NOMO-1 treated with DMSO at 0.1 percent for 48 hours (cell line): ENCODE measurements at regions not wholly inside any gene's neighbourhood (a gene's known extent, or its start where the extent isn't known, plus 50 kb on each side); places are given as distances from the start of the nearest gene placed in this dataset.
"Not testable (repeated sequence)": the region's sequence is repeated elsewhere in the genome, so short reads cannot be mapped to it uniquely, and the experiment has no call there.

Experiments used
- DNase-seq: peaks from one replicate; lab custom pipeline; 2025; ENCODE audit not compliant: unreplicated experiment; lab: John Stamatoyannopoulos, UW

- DNase-seq, result no peak
Observed at GRCh38 chr10:55943403-55943802, 417.7 kb downstream of the ZWINT start.

- no peak for DNase-seq
Observed at GRCh38 chr10:55929291-55929690, 431.8 kb downstream of the ZWINT start.

- DNase-seq, result not testable (repeated sequence)
Observed at GRCh38 chr10:55899472-55900147, 461.4 kb downstream of the ZWINT start.

GRCh38 chr10:55897490-55897921 is 463.6 kb downstream of the ZWINT start:
- DNase-seq, result no peak

GRCh38 chr10:55892276-55892675 is 468.8 kb downstream of the ZWINT start:
- no peak for DNase-seq

GRCh38 chr10:55881588-55881987 is 479.5 kb downstream of the ZWINT start:
- no peak for DNase-seq

GRCh38 chr10:55873485-55873884 is 487.6 kb downstream of the ZWINT start:
- no peak for DNase-seq

GRCh38 chr10:55870186-55870585 is 490.9 kb downstream of the ZWINT start:
- DNase-seq, result no peak

GRCh38 chr10:55867848-55868247 is 493.2 kb downstream of the ZWINT start:
- no peak for DNase-seq

- DNase-seq, result no peak
Observed at GRCh38 chr10:55858730-55859129, 502.3 kb downstream of the ZWINT start.

- DNase-seq, result no peak
Observed at GRCh38 chr10:55852900-55853299, 508.2 kb downstream of the ZWINT start.

GRCh38 chr10:55837273-55837672 is 523.8 kb downstream of the ZWINT start:
- DNase-seq, result no peak

GRCh38 chr10:55822096-55822495 is 539.0 kb downstream of the ZWINT start:
- DNase-seq, result no peak

GRCh38 chr10:55820478-55820877 is 540.6 kb downstream of the ZWINT start:
- DNase-seq, result no peak

GRCh38 chr10:55820071-55820470 is 541.0 kb downstream of the ZWINT start:
- no peak for DNase-seq

GRCh38 chr10:55813451-55814170 is 547.4 kb downstream of the ZWINT start:
- no peak for DNase-seq

- DNase-seq, result no peak
Observed at GRCh38 chr10:55803055-55803454, 558.0 kb downstream of the ZWINT start.

GRCh38 chr10:55801353-55801661 is 559.8 kb downstream of the ZWINT start:
- DNase-seq, result no peak

- no peak for DNase-seq
Observed at GRCh38 chr10:55800602-55801352, 560.3 kb downstream of the ZWINT start.

- DNase-seq, result no peak
Observed at GRCh38 chr10:55793024-55793423, 568.0 kb downstream of the ZWINT start.

GRCh38 chr10:55790276-55790675 is 570.8 kb downstream of the ZWINT start:
- not testable (repeated sequence) for DNase-seq

GRCh38 chr10:55786461-55787050 is 574.5 kb downstream of the ZWINT start:
- no peak for DNase-seq
